GM10266 (cell line): ENCODE measurements at regions not wholly inside any gene's neighbourhood (a gene's known extent, or its start where the extent isn't known, plus 50 kb on each side); places are given as distances from the start of the nearest gene placed in this dataset.

ENCODE experiments used
- DNase-seq: peaks from one replicate; pipeline ENCODE4 v3.0.0; 2012; ENCODE audit errors: extremely low spot score
- TF ChIP-seq, protein P1 (sequence below): IDR thresholded peaks from 2 replicates; pipeline ENCODE4 v1.5.1; 2012; ENCODE audit warnings: mild to moderate bottlenecking, low read depth; ENCODE audit not compliant: control insufficient read depth, insufficient read depth; ENCODE audit errors: missing control alignments

DNA sequence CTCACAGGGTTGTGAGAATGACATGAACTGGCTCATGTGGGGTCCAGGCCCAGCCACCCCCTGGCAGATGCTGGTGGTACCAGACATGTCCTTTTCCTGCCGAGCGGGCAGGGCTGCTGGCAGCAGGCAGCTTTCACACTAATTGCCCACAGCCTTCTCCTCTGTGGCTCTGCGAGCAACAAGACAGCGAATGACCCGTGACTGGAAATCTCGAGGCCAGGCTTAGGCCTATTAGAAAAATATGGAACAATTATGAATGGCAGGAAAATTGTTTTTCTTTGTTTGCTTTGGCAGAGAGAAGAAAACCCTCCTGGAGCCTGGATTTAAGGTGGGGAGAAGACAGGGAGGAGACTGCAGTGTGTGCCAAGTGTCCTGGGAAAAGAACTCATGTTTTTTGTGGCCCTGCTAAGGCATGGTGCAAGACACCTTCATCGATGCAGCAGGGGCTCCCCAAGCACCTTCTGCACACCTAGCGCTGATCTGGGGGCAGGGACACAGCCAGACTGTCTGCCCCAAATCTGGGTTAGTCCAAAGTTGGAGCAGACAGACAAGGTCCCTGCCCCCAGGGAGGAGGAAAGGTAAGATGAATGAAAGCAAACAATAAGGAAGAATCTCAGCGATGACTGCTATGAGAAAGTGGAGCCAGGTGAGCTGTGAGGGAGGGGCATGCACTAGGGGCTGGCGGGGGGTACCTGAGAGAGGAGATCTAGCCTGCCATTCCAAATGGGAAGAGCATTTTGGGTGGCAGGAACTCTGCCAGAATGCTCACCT is 193.8 kb upstream of the TLE3 start:
- TF ChIP-seq, protein P1, sequence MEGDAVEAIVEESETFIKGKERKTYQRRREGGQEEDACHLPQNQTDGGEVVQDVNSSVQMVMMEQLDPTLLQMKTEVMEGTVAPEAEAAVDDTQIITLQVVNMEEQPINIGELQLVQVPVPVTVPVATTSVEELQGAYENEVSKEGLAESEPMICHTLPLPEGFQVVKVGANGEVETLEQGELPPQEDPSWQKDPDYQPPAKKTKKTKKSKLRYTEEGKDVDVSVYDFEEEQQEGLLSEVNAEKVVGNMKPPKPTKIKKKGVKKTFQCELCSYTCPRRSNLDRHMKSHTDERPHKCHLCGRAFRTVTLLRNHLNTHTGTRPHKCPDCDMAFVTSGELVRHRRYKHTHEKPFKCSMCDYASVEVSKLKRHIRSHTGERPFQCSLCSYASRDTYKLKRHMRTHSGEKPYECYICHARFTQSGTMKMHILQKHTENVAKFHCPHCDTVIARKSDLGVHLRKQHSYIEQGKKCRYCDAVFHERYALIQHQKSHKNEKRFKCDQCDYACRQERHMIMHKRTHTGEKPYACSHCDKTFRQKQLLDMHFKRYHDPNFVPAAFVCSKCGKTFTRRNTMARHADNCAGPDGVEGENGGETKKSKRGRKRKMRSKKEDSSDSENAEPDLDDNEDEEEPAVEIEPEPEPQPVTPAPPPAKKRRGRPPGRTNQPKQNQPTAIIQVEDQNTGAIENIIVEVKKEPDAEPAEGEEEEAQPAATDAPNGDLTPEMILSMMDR = no peak
- DNase-seq = no peak

GRCh38 chr15:70290708-70291107 is 193.0 kb upstream of the TLE3 start:
- TF ChIP-seq, protein P1 = no peak
- DNase-seq = no peak

DNA sequence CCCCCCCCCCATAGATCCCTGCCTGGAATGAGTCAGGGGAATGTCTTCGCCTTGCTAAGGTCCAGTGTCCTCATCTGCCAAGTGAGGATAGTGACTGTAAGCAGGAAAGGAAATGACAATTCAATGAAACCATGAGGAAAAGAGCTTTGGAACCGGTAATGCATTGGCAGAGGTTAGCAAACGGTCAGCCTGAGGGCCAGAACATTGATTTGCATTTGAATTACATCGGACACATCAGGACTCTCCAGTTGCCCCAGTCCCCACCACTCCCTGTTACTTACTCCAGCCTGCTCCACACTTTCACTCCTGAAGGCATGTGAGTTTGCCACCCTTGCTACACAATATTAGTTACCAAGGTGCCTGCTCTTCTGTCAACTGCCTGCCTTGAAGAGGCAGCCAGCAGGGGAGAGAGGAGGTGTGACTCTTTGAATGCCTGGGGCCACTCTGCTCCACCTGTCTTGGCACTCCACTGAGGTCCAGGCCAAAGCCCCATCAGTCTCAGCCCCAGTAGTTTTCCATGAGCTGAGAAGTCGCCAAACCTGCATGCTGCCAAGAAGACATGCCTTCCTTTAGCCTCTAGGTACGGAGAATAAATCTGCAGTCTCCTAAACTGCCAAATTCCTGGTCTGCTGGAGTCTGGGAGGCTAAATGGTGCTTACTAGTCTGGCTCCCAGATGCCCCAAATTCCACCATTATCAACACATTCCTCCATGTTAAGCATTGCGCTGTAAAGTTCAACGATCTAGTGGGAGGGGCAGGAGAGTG is 191.7 kb upstream of the TLE3 start:
- DNase-seq = no peak
- TF ChIP-seq, protein P1 = no peak

DNA sequence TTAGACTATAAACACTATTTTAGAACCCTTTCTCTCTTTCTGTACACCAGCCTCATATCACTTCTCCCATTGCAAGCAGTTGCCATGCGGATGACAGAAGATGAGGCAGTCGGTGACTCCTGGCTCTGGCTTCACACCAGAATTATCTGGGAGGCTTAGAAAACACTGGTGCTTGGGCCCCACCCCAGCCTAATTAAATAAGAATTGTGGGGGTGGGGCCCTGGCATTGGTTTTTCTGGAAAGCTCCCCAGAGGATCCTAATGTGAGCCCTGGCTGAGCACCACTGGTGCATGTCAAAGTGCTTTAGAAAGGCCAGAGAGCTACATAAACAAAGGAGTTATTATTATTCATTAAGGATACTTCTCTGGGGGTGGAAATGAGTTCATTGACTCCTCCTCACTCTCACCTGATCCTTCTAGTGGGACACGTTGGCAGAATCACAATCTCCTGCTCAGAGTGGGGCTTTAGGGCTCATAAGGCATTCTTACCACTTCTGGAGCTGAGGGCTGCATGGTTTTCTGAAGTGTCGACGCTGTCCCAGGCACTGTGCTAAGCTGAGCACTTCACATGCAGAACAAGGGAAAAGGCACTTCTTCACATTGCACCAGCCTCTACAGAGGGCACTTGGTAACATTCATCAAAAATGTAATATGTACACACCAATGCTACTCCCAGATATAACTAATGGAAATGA is 188.5 kb upstream of the TLE3 start:
- TF ChIP-seq, protein P1 = no peak

GRCh38 chr15:70284438-70285214 is 186.9 kb upstream of the TLE3 start:
- DNase-seq = no peak
- TF ChIP-seq, protein P1 = no peak

More for the DNA sequence above, 188.5 kb upstream of the TLE3 start:
- DNase-seq = no peak

GRCh38 chr15:70283511-70283910 is 185.8 kb upstream of the TLE3 start:
- TF ChIP-seq, protein P1 = no peak

More at GRCh38 chr15:70283511-70283910, 185.8 kb upstream of the TLE3 start:
- DNase-seq = no peak
